DND-41 (cell line): ENCODE measurements at regions not wholly inside any gene's neighbourhood (a gene's known extent, or its start where the extent isn't known, plus 50 kb on each side); places are given as distances from the start of the nearest gene placed in this dataset.

Experiments used
- ATAC-seq: fragments of 200-7000 bp; cut with Tn5 transposase; 3 replicates; pipeline ENCODE4 v1.9.1; 2021; ENCODE audit warnings: low read depth; ENCODE audit not compliant: insufficient read depth
- DNase-seq: peaks from one replicate; pipeline ENCODE4 v3.0.0-alpha.2; 2020
- H2AFZ ChIP-seq: 2 replicates; pipeline ENCODE4 v1.6.0; 2012; ENCODE audit warnings: low read depth, low read length
- H3K27ac ChIP-seq: 2 replicates; pipeline ENCODE4 v1.5.1; 2012; ENCODE audit warnings: low read length, inconsistent platforms
- H3K27me3 ChIP-seq: fragments of 200-600 bp; sonication (generic); 2 replicates; pipeline ENCODE4 v1.6.0; 2012; ENCODE audit warnings: low read length, mild to moderate bottlenecking, inconsistent platforms; ENCODE audit not compliant: insufficient read depth, poor library complexity
- H3K36me3 ChIP-seq: 2 replicates; pipeline ENCODE4 v1.5.1; 2012; ENCODE audit warnings: low read length, inconsistent platforms; ENCODE audit not compliant: insufficient read depth
- H3K4me1 ChIP-seq: 2 replicates; pipeline ENCODE4 v1.5.1; 2012; ENCODE audit warnings: mild to moderate bottlenecking, low read length; ENCODE audit not compliant: insufficient read depth
- H3K4me2 ChIP-seq: 2 replicates; pipeline ENCODE4 v1.6.0; 2012; ENCODE audit warnings: mild to moderate bottlenecking, moderate library complexity, low read length, inconsistent platforms; ENCODE audit not compliant: insufficient read depth
- H3K4me3 ChIP-seq, 2 experiments: fragments of 200-600 bp in 1 of 2; shearing (Covaris generic) in 1 of 2; 2 replicates each; pipeline ENCODE4 v1.5.1; 2012 to 2016; ENCODE audit warnings: inconsistent platforms in 2 of 2, low read length in 2 of 2, mild to moderate bottlenecking in 2 of 2, low read depth in 1 of 2, moderate library complexity in 1 of 2
- H3K79me2 ChIP-seq: 2 replicates; pipeline ENCODE4 v1.6.0; 2012; ENCODE audit warnings: low read length, inconsistent platforms; ENCODE audit not compliant: insufficient read depth
- H3K9ac ChIP-seq: 2 replicates; pipeline ENCODE4 v1.6.0; 2012; ENCODE audit warnings: low read depth, mild to moderate bottlenecking, inconsistent platforms, low read length, moderate library complexity
- H3K9me3 ChIP-seq: 2 replicates; pipeline ENCODE4 v1.5.1; 2012; ENCODE audit warnings: low read length, moderate library complexity, mild to moderate bottlenecking, inconsistent platforms; ENCODE audit not compliant: insufficient read depth, severe bottlenecking
- H4K20me1 ChIP-seq: 2 replicates; pipeline ENCODE4 v1.6.0; 2012; ENCODE audit warnings: low read length; ENCODE audit not compliant: insufficient read depth
- CTCF ChIP-seq: IDR thresholded peaks from 2 replicates; pipeline ENCODE4 v1.5.1; 2012; ENCODE audit warnings: borderline replicate concordance, low read length, moderate library complexity, mild to moderate bottlenecking; ENCODE audit not compliant: poor library complexity, severe bottlenecking; ENCODE audit errors: extremely low read depth
- EZH2 ChIP-seq: IDR thresholded peaks from 3 replicates; pipeline ENCODE4 v1.6.1; 2012; ENCODE audit warnings: borderline replicate concordance, low read depth, mild to moderate bottlenecking, moderate library complexity, low read length, inconsistent platforms; ENCODE audit not compliant: severe bottlenecking

- no peak for ATAC-seq
- Histone ChIP-seq H3K36me3 (no peaks in the 10 kb centered on the region), H4K20me1 (no peaks in the 10 kb centered on the region), H3K9me3 (no peaks in the 10 kb centered on the region), H2AFZ (no peak overlapping the region), H3K4me1 (no peaks in the 10 kb centered on the region), H3K4me2 (no peak overlapping the region), H3K27me3 (no peaks in the 10 kb centered on the region), H3K79me2 (no peaks in the 10 kb centered on the region), H3K4me3 (no peak overlapping the region), H3K27ac (no peak overlapping the region), H3K9ac (no peak overlapping the region)
- TF ChIP-seq CTCF = no peak
- TF ChIP-seq EZH2 = no peak
- DNase-seq = no peak
Observed at GRCh38 chr22:27557286-27558008, 244.1 kb downstream of the MN1 start.

- Histone ChIP-seq H3K79me2 (no peaks in the 10 kb centered on the region), H2AFZ (no peak overlapping the region), H3K36me3 (no peaks in the 10 kb centered on the region), H3K4me2 (no peak overlapping the region), H4K20me1 (no peaks in the 10 kb centered on the region), H3K27me3 (peaks cover 3% of the 10 kb centered on the region), H3K4me1 (no peaks in the 10 kb centered on the region), H3K27ac (no peak overlapping the region), H3K9ac (no peak overlapping the region), H3K4me3 (no peak overlapping the region), H3K9me3 (no peaks in the 10 kb centered on the region)
- TF ChIP-seq CTCF = no peak
- no peak for TF ChIP-seq EZH2
- DNase-seq (no peak), ATAC-seq (no peak)
Observed at GRCh38 chr22:27558658-27559371, 242.7 kb downstream of the MN1 start.

GRCh38 chr22:27560781-27561180 is 240.8 kb downstream of the MN1 start:
- Histone ChIP-seq H3K4me2 (no peak overlapping the region), H3K27me3 (peaks cover 3% of the 10 kb centered on the region), H3K9me3 (no peaks in the 10 kb centered on the region), H3K9ac (no peak overlapping the region), H3K4me3 (no peak overlapping the region), H2AFZ (no peak overlapping the region), H3K27ac (no peak overlapping the region), H3K79me2 (no peaks in the 10 kb centered on the region), H3K36me3 (no peaks in the 10 kb centered on the region), H4K20me1 (no peaks in the 10 kb centered on the region), H3K4me1 (no peaks in the 10 kb centered on the region)
- ATAC-seq (no peak), DNase-seq (no peak)
- TF ChIP-seq EZH2 = no peak
- TF ChIP-seq CTCF = no peak
